Left ventricle myocardium inferior (tissue), 1 donor: ENCODE measurements at regions not wholly inside any gene's neighbourhood (a gene's known extent, or its start where the extent isn't known, plus 50 kb on each side); places are given as distances from the start of the nearest gene placed in this dataset.
A peak's percentile ranks its signal among the peaks of the same experiment; 100 is the strongest.

ENCODE experiments used
- DNase-seq: peaks from one replicate; pipeline ENCODE4 v3.0.0-alpha.2; 2020
- H3K27ac ChIP-seq: fragments of 200-600 bp; replicated peaks from 2 replicates; pipeline ENCODE4 v1.8.0; 2021
- H3K27me3 ChIP-seq: fragments of 200-600 bp; 2 replicates; pipeline ENCODE4 v1.8.0; 2021; ENCODE audit warnings: low read depth
- H3K36me3 ChIP-seq: fragments of 200-600 bp; 2 replicates; pipeline ENCODE4 v1.8.0; 2021
- H3K4me1 ChIP-seq: fragments of 200-600 bp; 2 replicates; pipeline ENCODE4 v1.8.0; 2021
- H3K4me3 ChIP-seq: fragments of 200-600 bp; 2 replicates; pipeline ENCODE4 v1.8.0; 2021; ENCODE audit warnings: mild to moderate bottlenecking, moderate library complexity
- H3K9me3 ChIP-seq: fragments of 200-600 bp; replicated peaks from 2 replicates; pipeline ENCODE4 v1.8.0; 2021
- intact Hi-C: fragments of 100-400 bp; cut with micrococcal nuclease; formaldehyde crosslinking; loops from one replicate; pipeline ENCODE4 v1.11.0; 2022
- TF ChIP-seq, protein P1 (sequence below): fragments of 200-600 bp; IDR thresholded peaks from 2 replicates; pipeline ENCODE4 v1.8.0; 2021; ENCODE audit warnings: antibody characterized with exemption, mild to moderate bottlenecking, borderline replicate concordance
- donor health status: DM: no; HTN: yes; CAD: no; lungs with severe emphysema.

DNA sequence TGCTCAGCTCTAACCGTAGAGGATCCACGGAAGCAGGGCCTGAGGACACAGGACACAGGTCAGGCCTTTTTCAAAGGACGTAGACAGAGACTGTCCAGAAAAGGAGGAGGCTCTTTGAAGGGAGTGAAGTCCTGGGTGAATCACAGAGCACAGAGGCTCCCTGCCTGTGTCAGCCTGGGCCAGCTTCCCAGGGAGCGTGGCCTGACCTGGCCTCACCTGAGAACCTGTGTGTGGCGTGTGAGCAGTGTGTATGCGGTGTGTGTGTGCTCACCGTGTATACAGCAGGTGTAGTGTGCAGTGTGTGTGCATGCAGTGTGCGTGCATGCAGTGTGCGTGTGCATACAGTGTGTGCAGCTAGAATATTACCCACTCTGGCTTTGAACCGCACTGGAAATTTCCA is 56.0 kb upstream of the FNDC1 start:
- Histone ChIP-seq H3K4me3 (no peak overlapping the region), H3K4me1 (peaks cover 29% of the 10 kb centered on the region), H3K9me3 (no peaks in the 10 kb centered on the region), H3K27me3 (no peaks in the 10 kb centered on the region), H3K36me3 (no peaks in the 10 kb centered on the region), H3K27ac (no peak overlapping the region)
- DNase-seq: no peak
- intact Hi-C loops: no loop called here
- TF ChIP-seq, protein P1, sequence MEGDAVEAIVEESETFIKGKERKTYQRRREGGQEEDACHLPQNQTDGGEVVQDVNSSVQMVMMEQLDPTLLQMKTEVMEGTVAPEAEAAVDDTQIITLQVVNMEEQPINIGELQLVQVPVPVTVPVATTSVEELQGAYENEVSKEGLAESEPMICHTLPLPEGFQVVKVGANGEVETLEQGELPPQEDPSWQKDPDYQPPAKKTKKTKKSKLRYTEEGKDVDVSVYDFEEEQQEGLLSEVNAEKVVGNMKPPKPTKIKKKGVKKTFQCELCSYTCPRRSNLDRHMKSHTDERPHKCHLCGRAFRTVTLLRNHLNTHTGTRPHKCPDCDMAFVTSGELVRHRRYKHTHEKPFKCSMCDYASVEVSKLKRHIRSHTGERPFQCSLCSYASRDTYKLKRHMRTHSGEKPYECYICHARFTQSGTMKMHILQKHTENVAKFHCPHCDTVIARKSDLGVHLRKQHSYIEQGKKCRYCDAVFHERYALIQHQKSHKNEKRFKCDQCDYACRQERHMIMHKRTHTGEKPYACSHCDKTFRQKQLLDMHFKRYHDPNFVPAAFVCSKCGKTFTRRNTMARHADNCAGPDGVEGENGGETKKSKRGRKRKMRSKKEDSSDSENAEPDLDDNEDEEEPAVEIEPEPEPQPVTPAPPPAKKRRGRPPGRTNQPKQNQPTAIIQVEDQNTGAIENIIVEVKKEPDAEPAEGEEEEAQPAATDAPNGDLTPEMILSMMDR: no peak

- Histone ChIP-seq H3K4me1 (peaks cover 29% of the 10 kb centered on the region), H3K27ac (no peak overlapping the region), H3K36me3 (no peaks in the 10 kb centered on the region), H3K27me3 (no peaks in the 10 kb centered on the region), H3K4me3 (no peak overlapping the region), H3K9me3 (no peaks in the 10 kb centered on the region)
- intact Hi-C loops: no loop called here
- TF ChIP-seq, protein P1: no peak
- DNase-seq: no peak
Measured at GRCh38 chr6:159112714-159113113, 56.5 kb upstream of the FNDC1 start.

- DNase-seq: no peak
- Histone ChIP-seq H3K36me3 (no peaks in the 10 kb centered on the region), H3K27ac (no peak overlapping the region), H3K27me3 (no peaks in the 10 kb centered on the region), H3K4me3 (no peak overlapping the region), H3K9me3 (no peaks in the 10 kb centered on the region), H3K4me1 (peaks cover 28% of the 10 kb centered on the region)
- intact Hi-C loops: no loop called here
- TF ChIP-seq, protein P1: no peak
Measured at GRCh38 chr6:159110748-159111147, 58.5 kb upstream of the FNDC1 start.

DNA sequence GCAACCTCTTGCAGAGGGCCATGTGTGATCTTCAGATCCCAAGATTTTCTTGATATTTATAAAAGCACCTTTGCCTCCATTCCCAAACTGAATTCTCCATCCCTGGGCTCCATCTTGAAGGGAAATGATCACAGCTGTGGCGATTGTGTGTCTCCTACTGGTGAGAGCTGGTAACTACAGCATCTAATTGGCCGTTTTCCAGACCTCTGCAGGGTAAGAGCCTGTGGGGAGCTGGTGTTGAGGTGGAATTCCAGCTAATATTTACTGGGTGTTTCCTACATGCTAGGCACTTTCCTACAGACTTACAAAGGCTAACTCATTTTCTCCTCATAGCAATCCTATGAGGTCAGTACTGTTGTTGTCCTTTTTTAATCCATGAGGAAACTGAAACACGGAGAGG is 59.2 kb upstream of the FNDC1 start:
- H3K36me3 ChIP-seq: no peaks in the 10 kb centered on the region
- H3K4me3 ChIP-seq: no peak overlapping the region
- H3K9me3 ChIP-seq: no peaks in the 10 kb centered on the region
- intact Hi-C loops: no loop called here
- no peaks in the 10 kb centered on the region for H3K27me3 ChIP-seq
- TF ChIP-seq, protein P1: peak; percentile 54
- H3K27ac ChIP-seq: no peak overlapping the region
- DNase-seq: no peak
- H3K4me1 ChIP-seq: peaks cover 27% of the 10 kb centered on the region

DNA sequence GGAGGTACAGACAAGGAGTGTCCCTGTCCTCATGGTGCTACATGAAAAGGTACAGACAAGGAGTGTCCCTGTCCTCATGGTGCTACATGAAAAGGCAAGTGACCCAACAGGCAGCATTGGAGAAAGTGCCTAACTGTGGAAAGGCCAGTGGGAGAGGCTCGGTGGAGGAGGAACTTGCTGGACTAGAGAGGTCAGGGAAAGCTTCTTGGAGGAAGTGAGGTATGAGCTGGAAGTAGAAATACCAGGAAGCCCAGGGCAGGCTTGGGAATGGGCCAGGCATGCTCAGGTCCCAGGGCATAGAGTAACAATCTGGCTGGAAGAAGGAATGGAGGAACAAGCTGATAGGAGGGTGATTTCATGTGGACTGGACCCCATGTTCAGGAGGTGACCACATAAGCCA is 59.8 kb upstream of the FNDC1 start:
- H3K27me3 ChIP-seq: peaks cover 2% of the 10 kb centered on the region
- no peaks in the 10 kb centered on the region for H3K9me3 ChIP-seq
- peaks cover 21% of the 10 kb centered on the region for H3K4me1 ChIP-seq
- TF ChIP-seq, protein P1: no peak
- no peaks in the 10 kb centered on the region for H3K36me3 ChIP-seq
- intact Hi-C loops: no loop called here
- DNase-seq: no peak
- no peak overlapping the region for H3K27ac ChIP-seq
- H3K4me3 ChIP-seq: no peak overlapping the region
